Activated T-cell treated with anti-CD3 and anti-CD28 coated beads, Interleukin-2, amount 50 U/mL, for 72 hours (primary cell): ENCODE measurements at regions not wholly inside any gene's neighbourhood (a gene's known extent, or its start where the extent isn't known, plus 50 kb on each side); places are given as distances from the start of the nearest gene placed in this dataset.
A peak's percentile ranks its signal among the peaks of the same experiment; 100 is the strongest.

ENCODE experiments used
- ATAC-seq, 2 donors: fragments of 150-1000 bp; cut with Tn5 transposase; replicated peaks in 1 of 2; 2 replicates each; pipeline ENCODE4 v1.10.0; 2021; ENCODE audit warnings: moderate library complexity in 2 of 2, mild to moderate bottlenecking in 1 of 2
- DNase-seq, 2 donors: peaks; one replicate each; pipeline ENCODE4 v3.0.0; 2021 to 2022; ENCODE audit warnings: mixed read lengths in 1 of 2
- H3K27ac Mint-ChIP-seq: one replicate; pipeline ENCODE4 v1.8.0; 2022; ENCODE audit warnings: mild to moderate bottlenecking, moderate library complexity, mixed read lengths
- H3K27me3 Mint-ChIP-seq: one replicate; pipeline ENCODE4 v1.8.0; 2022; ENCODE audit warnings: low read depth, mixed read lengths
- H3K36me3 Mint-ChIP-seq, 2 donors: one replicate each; pipeline ENCODE4 v1.8.0; 2022; ENCODE audit warnings: mixed read lengths in 2 of 2, mild to moderate bottlenecking in 1 of 2; ENCODE audit not compliant: insufficient read depth in 2 of 2
- H3K4me1 Mint-ChIP-seq: one replicate; pipeline ENCODE4 v1.8.0; 2022; ENCODE audit warnings: low read depth, mixed read lengths
- H3K4me3 Mint-ChIP-seq, 2 donors: one replicate each; pipeline ENCODE4 v1.8.0; 2022; ENCODE audit warnings: mild to moderate bottlenecking in 2 of 2, mixed read lengths in 2 of 2, moderate library complexity in 2 of 2
- H3K9me3 Mint-ChIP-seq, 2 donors: one replicate each; pipeline ENCODE4 v1.8.0; 2022; ENCODE audit warnings: mixed read lengths in 2 of 2

GRCh38 chr2:173419506-173419905, 64.8 kb downstream of the CDCA7 start:
- H3K9me3 Mint-ChIP-seq: no peaks in the 10 kb centered on the region
- H3K4me3 Mint-ChIP-seq: no peak overlapping the region
- no peaks in the 10 kb centered on the region for H3K36me3 Mint-ChIP-seq
- H3K27me3 Mint-ChIP-seq: peaks cover 33% of the 10 kb centered on the region
- DNase-seq: no peak
- no peaks in the 10 kb centered on the region for H3K4me1 Mint-ChIP-seq
- H3K27ac Mint-ChIP-seq: no peak overlapping the region
- no peak for ATAC-seq

GRCh38 chr2:173424886-173425285, 70.2 kb downstream of the CDCA7 start:
- Mint-ChIP-seq H3K27me3 (peaks cover 28% of the 10 kb centered on the region), H3K9me3 (no peaks in the 10 kb centered on the region), H3K4me1 (no peaks in the 10 kb centered on the region), H3K27ac (no peak overlapping the region), H3K36me3 (no peaks in the 10 kb centered on the region), H3K4me3 (no peak overlapping the region)
- ATAC-seq (no peak), DNase-seq (no peak)

GRCh38 chr2:173427887-173428668, 73.4 kb downstream of the CDCA7 start:
- no peak for DNase-seq
- H3K4me1 Mint-ChIP-seq: no peaks in the 10 kb centered on the region
- H3K27me3 Mint-ChIP-seq: peaks cover 9% of the 10 kb centered on the region
- no peaks in the 10 kb centered on the region for H3K36me3 Mint-ChIP-seq
- no peak overlapping the region for H3K27ac Mint-ChIP-seq
- H3K4me3 Mint-ChIP-seq: no peak overlapping the region
- no peaks in the 10 kb centered on the region for H3K9me3 Mint-ChIP-seq
- ATAC-seq: no peak

GRCh38 chr2:173431191-173431590, 76.5 kb downstream of the CDCA7 start:
- Mint-ChIP-seq H3K4me3 (no peak overlapping the region), H3K27ac (no peak overlapping the region), H3K27me3 (peaks cover 8% of the 10 kb centered on the region), H3K36me3 (no peaks in the 10 kb centered on the region), H3K4me1 (peaks cover 18% of the 10 kb centered on the region), H3K9me3 (no peaks in the 10 kb centered on the region)
- ATAC-seq (no peak), DNase-seq (no peak)

GRCh38 chr2:173432049-173432754, 77.5 kb downstream of the CDCA7 start:
- no peak for ATAC-seq
- no peak overlapping the region for H3K27ac Mint-ChIP-seq
- H3K4me3 Mint-ChIP-seq: no peak overlapping the region
- no peaks in the 10 kb centered on the region for H3K36me3 Mint-ChIP-seq
- H3K9me3 Mint-ChIP-seq: no peaks in the 10 kb centered on the region
- peaks cover 24% of the 10 kb centered on the region for H3K4me1 Mint-ChIP-seq
- no peak for DNase-seq
- H3K27me3 Mint-ChIP-seq: peaks cover 4% of the 10 kb centered on the region

- no peaks in the 10 kb centered on the region for H3K36me3 Mint-ChIP-seq
- H3K27ac Mint-ChIP-seq: no peak overlapping the region
- DNase-seq (no peak), ATAC-seq (no peak)
- no peaks in the 10 kb centered on the region for H3K9me3 Mint-ChIP-seq
- peaks cover 6% of the 10 kb centered on the region for H3K27me3 Mint-ChIP-seq
- H3K4me1 Mint-ChIP-seq: peaks cover 24% of the 10 kb centered on the region
- no peak overlapping the region for H3K4me3 Mint-ChIP-seq
Observed at GRCh38 chr2:173434762-173435569, 80.3 kb downstream of the CDCA7 start.

- DNase-seq (no peak), ATAC-seq (no peak)
- Mint-ChIP-seq H3K27me3 (peaks cover 6% of the 10 kb centered on the region), H3K27ac (peak overlapping the region; percentile 10), H3K36me3 (no peaks in the 10 kb centered on the region), H3K4me3 (peak overlapping the region in 1 of 2 donors; percentile 1), H3K9me3 (no peaks in the 10 kb centered on the region), H3K4me1 (peaks cover 24% of the 10 kb centered on the region)
Observed at GRCh38 chr2:173435574-173435973, 80.9 kb downstream of the CDCA7 start.

- Mint-ChIP-seq H3K4me1 (peaks cover 24% of the 10 kb centered on the region), H3K27ac (no peak overlapping the region), H3K36me3 (no peaks in the 10 kb centered on the region), H3K9me3 (no peaks in the 10 kb centered on the region), H3K4me3 (peak overlapping the region in 1 of 2 donors; percentile 6), H3K27me3 (peaks cover 6% of the 10 kb centered on the region)
- DNase-seq: no peak
- ATAC-seq: peak; percentile 62 to 82
Observed at GRCh38 chr2:173436088-173436487, 81.4 kb downstream of the CDCA7 start.

GRCh38 chr2:173441222-173441621, 86.5 kb downstream of the CDCA7 start:
- Mint-ChIP-seq H3K36me3 (no peaks in the 10 kb centered on the region), H3K4me1 (peaks cover 5% of the 10 kb centered on the region), H3K9me3 (no peaks in the 10 kb centered on the region), H3K27me3 (peaks cover 6% of the 10 kb centered on the region), H3K27ac (no peak overlapping the region), H3K4me3 (no peak overlapping the region)
- no peak for DNase-seq
- ATAC-seq: no peak

GRCh38 chr2:173442542-173442941, 87.9 kb downstream of the CDCA7 start:
- DNase-seq (no peak), ATAC-seq (no peak)
- no peak overlapping the region for H3K4me3 Mint-ChIP-seq
- no peaks in the 10 kb centered on the region for H3K9me3 Mint-ChIP-seq
- peaks cover 7% of the 10 kb centered on the region for H3K4me1 Mint-ChIP-seq
- H3K27ac Mint-ChIP-seq: no peak overlapping the region
- H3K36me3 Mint-ChIP-seq: no peaks in the 10 kb centered on the region
- peaks cover 4% of the 10 kb centered on the region for H3K27me3 Mint-ChIP-seq

- Mint-ChIP-seq H3K9me3 (no peaks in the 10 kb centered on the region), H3K27ac (no peak overlapping the region), H3K36me3 (no peaks in the 10 kb centered on the region), H3K4me1 (peaks cover 30% of the 10 kb centered on the region), H3K4me3 (no peak overlapping the region), H3K27me3 (peaks cover 10% of the 10 kb centered on the region)
- no peak for DNase-seq
- peak; percentile 28 to 32 for ATAC-seq
Observed at GRCh38 chr2:173446722-173447121, 92.0 kb downstream of the CDCA7 start.

GRCh38 chr2:173448938-173449471, 94.3 kb downstream of the CDCA7 start:
- H3K9me3 Mint-ChIP-seq: no peaks in the 10 kb centered on the region
- no peaks in the 10 kb centered on the region for H3K36me3 Mint-ChIP-seq
- ATAC-seq (peak; percentile 74 to 81), DNase-seq (peak; percentile 71 to 78)
- peaks cover 30% of the 10 kb centered on the region for H3K4me1 Mint-ChIP-seq
- peak overlapping the region; percentile 69 to 73 for H3K4me3 Mint-ChIP-seq
- no peak overlapping the region for H3K27ac Mint-ChIP-seq
- peaks cover 21% of the 10 kb centered on the region for H3K27me3 Mint-ChIP-seq

- peak overlapping the region; percentile 48 to 56 for H3K4me3 Mint-ChIP-seq
- ATAC-seq (peak; percentile 35 to 39), DNase-seq (peak; percentile 15 to 18)
Observed at GRCh38 chr2:173451118-173451517, 96.4 kb downstream of the CDCA7 start.

More at GRCh38 chr2:173451118-173451517, 96.4 kb downstream of the CDCA7 start:
- Mint-ChIP-seq H3K27me3 (peaks cover 21% of the 10 kb centered on the region), H3K4me1 (peaks cover 30% of the 10 kb centered on the region), H3K36me3 (no peaks in the 10 kb centered on the region), H3K27ac (no peak overlapping the region), H3K9me3 (no peaks in the 10 kb centered on the region)
